Ovary (tissue), 7 donors: ENCODE measurements at regions not wholly inside any gene's neighbourhood (a gene's known extent, or its start where the extent isn't known, plus 50 kb on each side); places are given as distances from the start of the nearest gene placed in this dataset.
"Not testable (repeated sequence)": the region's sequence is repeated elsewhere in the genome, so short reads cannot be mapped to it uniquely, and the experiment has no call there.

Experiments
- DNase-seq, 5 donors: peaks; one replicate each; pipeline ENCODE4 v3.0.0-alpha.2; 2019 to 2020
- H3K27ac ChIP-seq, 2 donors: fragments of 200-600 bp; one replicate each; pipeline versions ENCODE4 v1.5.1 to v1.8.0; 2019 to 2022
- H3K27me3 ChIP-seq: fragments of 200-600 bp; one replicate; pipeline ENCODE4 v1.8.0; 2022
- H3K36me3 ChIP-seq: fragments of 200-600 bp; sonication (generic); one replicate; pipeline ENCODE4 v1.5.1; 2019
- H3K4me1 ChIP-seq: one replicate; pipeline ENCODE4 v1.8.1; 2013; ENCODE audit warnings: mild to moderate bottlenecking, moderate library complexity; ENCODE audit not compliant: insufficient read depth
- H3K4me3 ChIP-seq: fragments of 200-600 bp; sonication (generic); one replicate; pipeline ENCODE4 v1.5.1; 2017
- H3K9me3 ChIP-seq, 2 donors: fragments of 200-600 bp in 1 of 2; sonication (generic) in 1 of 2; one replicate each; pipeline versions ENCODE4 v1.5.1 to v1.8.1; 2013 to 2019; ENCODE audit warnings: mild to moderate bottlenecking in 1 of 2, moderate library complexity in 1 of 2
- EP300 ChIP-seq: sonication (generic); formaldehyde crosslinking; IDR thresholded peaks from one replicate; pipeline ENCODE4 v1.6.1; 2017; ENCODE audit warnings: antibody characterized with exemption
- POLR2A ChIP-seq: fragments of 450-650 bp; IDR thresholded peaks from one replicate; pipeline ENCODE4 v1.6.1; 2017; ENCODE audit warnings: antibody characterized with exemption, mild to moderate bottlenecking, moderate library complexity
- WGBS, 3 donors: extraction: QIAGEN DNeasy Blood & Tissue Kit in 1 of 3; methylation state at CpG; one replicate each; pipeline versions ENCODE4 v1.1.5 to v1.1.7; 2013 to 2017; 5-methylcytosine and 5-hydroxymethylcytosine counted together
- intact Hi-C, 4 donors: fragments of 100-400 bp; cut with DNase I; formaldehyde crosslinking; loops; one replicate each; pipeline versions ENCODE4 v1.11.0 to v1.15.1; 2022 to 2023
- TF ChIP-seq, protein P1 (sequence below), 3 donors: fragments of 450-650 bp in 2 of 3; fragments of 200-600 bp in 1 of 3; IDR thresholded peaks; one replicate each; pipeline versions ENCODE4 v1.5.1 to v1.8.0; 2016 to 2022; ENCODE audit warnings: antibody characterized with exemption in 3 of 3, mild to moderate bottlenecking in 1 of 3
- donor health status: DM: no; HTN: no; CAD: no; lungs with moderate emphysema.
- donor health status: DM: no; HTN: no; CAD: no.
- donor health status: Bipolar disorder and iron deficiency.
- donor health status: DM: no; HTN: no; CAD: no.
- donor health status: DM: yes; HTN: yes; CAD: no.

DNA sequence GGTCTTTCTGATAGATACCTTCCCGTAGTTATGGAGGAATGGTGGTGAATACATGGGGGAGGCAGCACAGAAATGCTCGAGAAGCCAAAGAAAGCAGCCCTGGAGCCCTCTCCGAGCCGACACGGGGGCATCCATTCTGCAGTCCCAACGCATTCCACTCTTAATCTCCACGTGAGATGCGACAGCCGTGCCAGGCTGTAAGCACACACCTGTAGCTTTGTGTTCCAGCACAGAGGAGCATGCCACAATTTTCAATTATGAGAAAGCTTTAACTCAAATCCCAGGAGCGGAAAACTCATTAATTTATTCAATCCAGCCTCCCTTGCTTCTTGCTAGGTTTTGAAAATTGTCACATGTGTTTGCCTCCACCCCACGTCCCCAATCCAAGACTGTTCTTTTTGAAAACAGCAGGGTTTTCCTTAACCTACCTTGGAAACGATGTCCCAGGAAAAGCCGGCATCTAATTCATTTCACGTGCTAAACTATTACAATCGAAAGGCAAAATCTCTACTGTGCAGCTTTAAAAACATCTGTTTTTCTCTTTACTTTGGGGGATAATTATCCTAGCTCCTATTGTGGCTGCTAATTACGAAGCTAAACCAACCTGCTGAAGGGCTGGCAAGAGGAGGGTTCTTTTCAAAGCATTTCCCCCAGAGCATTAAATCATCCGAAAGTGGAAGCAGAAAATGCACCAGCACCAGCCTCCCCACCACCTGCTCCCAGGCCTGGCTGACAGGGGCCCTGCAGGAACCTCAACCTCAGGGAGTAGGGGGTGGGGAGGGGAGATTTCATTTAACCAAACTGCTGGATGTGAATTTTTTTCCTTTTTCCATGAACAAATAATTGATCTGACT lies 56.0 kb upstream of the CHST15 start:
- intact Hi-C loops, result no loop called here
- H3K4me1 ChIP-seq, result peaks cover 14% of the 10 kb centered on the region

GRCh38 chr10:124148509-124149188 lies 55.3 kb upstream of the CHST15 start:
- H3K27me3 ChIP-seq, H3K27ac ChIP-seq, intact Hi-C loops, DNase-seq, H3K9me3 ChIP-seq, H3K36me3 ChIP-seq, H3K4me3 ChIP-seq: not testable (repeated sequence)
- WGBS, 3 donors, result 60 to 65% (median 65%) methylated on average over 7 of the region's 7 CpGs
- peaks cover 13% of the 10 kb centered on the region for H3K4me1 ChIP-seq

More for the DNA sequence above, 56.0 kb upstream of the CHST15 start:
- Histone ChIP-seq H3K27ac (peak overlapping the region in 1 of 2 donors; percentile 41), H3K27me3 (no peaks in the 10 kb centered on the region), H3K4me3 (no peak overlapping the region), H3K9me3 (no peaks in the 10 kb centered on the region), H3K36me3 (no peaks in the 10 kb centered on the region)
- DNase-seq, result peak in 1 of 5 donors; percentile 13
- WGBS, 3 donors, result 28 to 47% (median 45%) methylated on average over 17 of the region's 17 CpGs
- TF ChIP-seq, protein P1, sequence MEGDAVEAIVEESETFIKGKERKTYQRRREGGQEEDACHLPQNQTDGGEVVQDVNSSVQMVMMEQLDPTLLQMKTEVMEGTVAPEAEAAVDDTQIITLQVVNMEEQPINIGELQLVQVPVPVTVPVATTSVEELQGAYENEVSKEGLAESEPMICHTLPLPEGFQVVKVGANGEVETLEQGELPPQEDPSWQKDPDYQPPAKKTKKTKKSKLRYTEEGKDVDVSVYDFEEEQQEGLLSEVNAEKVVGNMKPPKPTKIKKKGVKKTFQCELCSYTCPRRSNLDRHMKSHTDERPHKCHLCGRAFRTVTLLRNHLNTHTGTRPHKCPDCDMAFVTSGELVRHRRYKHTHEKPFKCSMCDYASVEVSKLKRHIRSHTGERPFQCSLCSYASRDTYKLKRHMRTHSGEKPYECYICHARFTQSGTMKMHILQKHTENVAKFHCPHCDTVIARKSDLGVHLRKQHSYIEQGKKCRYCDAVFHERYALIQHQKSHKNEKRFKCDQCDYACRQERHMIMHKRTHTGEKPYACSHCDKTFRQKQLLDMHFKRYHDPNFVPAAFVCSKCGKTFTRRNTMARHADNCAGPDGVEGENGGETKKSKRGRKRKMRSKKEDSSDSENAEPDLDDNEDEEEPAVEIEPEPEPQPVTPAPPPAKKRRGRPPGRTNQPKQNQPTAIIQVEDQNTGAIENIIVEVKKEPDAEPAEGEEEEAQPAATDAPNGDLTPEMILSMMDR (IDR thresholded peaks at IDR 0.05), result no peak
- TF ChIP-seq EP300, result no peak

DNA sequence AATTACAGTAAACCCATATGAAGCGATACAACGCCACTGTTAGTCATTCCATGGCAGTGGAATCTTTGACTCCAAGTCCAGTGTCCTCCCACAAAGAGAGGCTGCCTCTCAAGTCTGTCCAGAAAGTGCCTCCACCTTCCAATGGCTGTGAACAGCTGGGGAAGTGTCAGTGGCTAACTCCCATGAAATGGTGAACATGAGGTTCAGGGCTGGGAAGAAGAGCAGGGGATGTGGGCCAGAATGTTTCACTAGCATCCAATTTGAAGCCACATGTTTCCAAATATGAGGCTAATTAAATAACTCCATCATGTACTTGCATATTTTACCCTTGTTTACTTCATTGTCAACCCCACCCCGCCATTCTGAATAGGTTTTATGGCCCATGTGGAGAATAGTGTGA lies 53.1 kb upstream of the CHST15 start:
- 94 to 98% (median 95%) methylated on average over 3 of the region's 3 CpGs for WGBS, 3 donors
- DNase-seq, result no peak
- no peaks in the 10 kb centered on the region for H3K9me3 ChIP-seq
- no peaks in the 10 kb centered on the region for H3K27me3 ChIP-seq
- H3K36me3 ChIP-seq, result no peaks in the 10 kb centered on the region
- no peak overlapping the region for H3K27ac ChIP-seq
- intact Hi-C loops, result no loop called here
- TF ChIP-seq POLR2A (no peak), EP300 (no peak)
- TF ChIP-seq, protein P1 (IDR thresholded peaks at IDR 0.05), result no peak
- H3K4me1 ChIP-seq, result peaks cover 2% of the 10 kb centered on the region
- H3K4me3 ChIP-seq, result no peak overlapping the region

DNA sequence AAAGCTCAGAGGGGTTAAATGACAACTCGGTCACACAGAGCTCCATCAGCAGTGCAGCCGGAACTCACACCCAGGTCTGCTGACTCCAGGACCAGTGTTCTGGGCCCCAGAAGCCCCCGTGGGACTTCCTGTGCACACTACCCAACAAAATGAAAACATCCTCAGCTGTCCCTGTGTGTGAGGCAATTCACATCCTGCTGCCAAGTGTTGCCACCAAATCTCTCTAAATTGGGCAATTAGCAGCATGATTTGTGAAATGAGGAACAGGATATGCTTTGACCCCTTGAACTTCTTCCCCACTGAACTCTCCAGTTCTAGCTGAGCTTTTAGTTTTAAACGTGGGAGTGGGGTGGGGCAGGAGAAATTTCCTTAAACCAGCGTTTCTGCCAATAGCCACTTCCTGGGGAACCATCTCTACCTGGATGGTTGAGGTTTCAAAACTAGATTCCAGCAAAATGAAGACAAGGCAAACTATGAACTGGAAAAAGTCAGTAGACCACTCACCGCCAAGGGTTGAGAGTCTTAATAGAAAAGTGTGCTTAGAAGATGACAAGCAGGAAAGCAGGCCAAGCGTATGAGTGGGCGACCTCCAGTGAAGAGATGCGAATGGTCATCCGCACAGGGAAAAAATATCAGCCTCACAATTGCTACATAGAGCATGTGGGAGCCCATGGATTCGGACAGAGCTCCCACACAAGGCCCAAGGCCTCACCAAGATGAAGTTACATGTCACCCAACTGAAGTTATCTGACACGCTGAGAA lies 51.9 kb upstream of the CHST15 start:
- no peak overlapping the region for H3K27ac ChIP-seq
- H3K4me1 ChIP-seq, result peaks cover 2% of the 10 kb centered on the region
- intact Hi-C loops, result no loop called here
- TF ChIP-seq EP300 (peak; percentile 54), POLR2A (no peak)
- TF ChIP-seq, protein P1 (IDR thresholded peaks at IDR 0.05), result no peak
- peak in 3 of 5 donors; percentile 48 to 67 (median 57) for DNase-seq
- H3K4me3 ChIP-seq, result no peak overlapping the region
- no peaks in the 10 kb centered on the region for H3K27me3 ChIP-seq
- H3K9me3 ChIP-seq, result no peaks in the 10 kb centered on the region
- H3K36me3 ChIP-seq, result no peaks in the 10 kb centered on the region
- 70 to 76% (median 72%) methylated on average over 12 of the region's 12 CpGs for WGBS, 3 donors
